ENCODE measurements at regions not wholly inside any gene's neighbourhood (a gene's known extent, or its start where the extent isn't known, plus 50 kb on each side); places are given as distances from the start of the nearest gene placed in this dataset.
"Not testable (repeated sequence)": the region's sequence is repeated elsewhere in the genome, so short reads cannot be mapped to it uniquely, and the experiment has no call there.

DNA sequence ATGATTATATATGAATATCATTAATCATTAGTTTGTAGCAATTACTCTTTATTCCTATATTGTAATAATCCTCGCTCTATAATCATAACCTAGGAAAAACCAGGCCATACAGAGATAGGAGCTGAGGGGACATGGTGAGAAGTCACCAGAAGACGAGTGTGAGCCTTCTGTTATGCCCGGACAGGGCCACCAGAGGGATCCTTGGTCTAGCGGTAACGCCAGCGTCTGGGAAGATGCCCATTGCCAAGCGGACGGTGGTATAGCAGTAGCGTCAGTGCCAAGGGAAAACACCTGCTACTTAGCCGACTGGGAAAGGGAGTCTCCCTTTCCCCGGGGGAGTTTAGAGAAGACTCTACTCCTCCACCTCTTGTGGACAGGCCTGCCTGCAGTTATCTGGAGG is 1347.6 kb downstream of the GATA3 start:
- H3K27ac ChIP-seq; H3K4me1 ChIP-seq; H3K36me3 ChIP-seq; H3K27me3 ChIP-seq; H3K9me3 ChIP-seq (replicated peaks); H3K4me3 ChIP-seq: not testable (repeated sequence)
- peak in 1 of 2 experiments; percentile 9 for DNase-seq

DNA sequence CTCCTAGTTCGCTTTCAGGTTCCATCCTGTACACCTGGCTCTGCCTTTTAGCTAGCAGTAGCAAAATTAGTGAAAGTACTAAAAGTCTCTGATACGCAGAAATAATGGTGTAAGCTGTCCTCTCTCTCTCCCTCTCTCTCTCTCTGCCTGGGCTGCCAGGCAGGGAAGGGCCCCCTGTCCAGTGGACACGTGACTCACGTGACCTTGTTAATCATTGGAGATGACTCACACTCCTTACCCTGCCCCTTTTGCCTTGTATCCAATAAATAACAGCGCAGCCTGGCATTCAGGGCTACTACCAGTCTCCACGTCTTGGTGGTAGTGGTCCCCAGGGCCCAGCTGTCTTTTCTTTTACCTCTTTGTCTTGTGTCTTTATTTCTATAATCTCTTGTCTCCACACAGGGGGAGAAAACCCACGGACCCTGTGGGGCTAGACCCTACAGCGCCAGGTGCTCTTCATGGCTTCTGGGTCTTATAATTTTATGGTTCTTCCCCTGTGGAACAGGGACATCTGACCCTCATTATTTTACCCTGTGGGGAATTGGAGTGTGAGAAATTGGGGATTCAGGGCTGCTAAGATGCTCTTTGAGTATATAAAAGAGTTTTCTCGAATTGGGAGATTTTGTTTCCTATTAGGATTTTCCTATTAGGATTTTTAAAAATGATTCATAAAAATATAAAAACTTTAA is 1348.2 kb downstream of the GATA3 start:
- H3K4me3 ChIP-seq; H3K9me3 ChIP-seq (replicated peaks); H3K36me3 ChIP-seq; H3K27me3 ChIP-seq; H3K4me1 ChIP-seq; H3K27ac ChIP-seq: not testable (repeated sequence)
- DNase-seq = peak in 1 of 2 experiments; percentile 3

DNA sequence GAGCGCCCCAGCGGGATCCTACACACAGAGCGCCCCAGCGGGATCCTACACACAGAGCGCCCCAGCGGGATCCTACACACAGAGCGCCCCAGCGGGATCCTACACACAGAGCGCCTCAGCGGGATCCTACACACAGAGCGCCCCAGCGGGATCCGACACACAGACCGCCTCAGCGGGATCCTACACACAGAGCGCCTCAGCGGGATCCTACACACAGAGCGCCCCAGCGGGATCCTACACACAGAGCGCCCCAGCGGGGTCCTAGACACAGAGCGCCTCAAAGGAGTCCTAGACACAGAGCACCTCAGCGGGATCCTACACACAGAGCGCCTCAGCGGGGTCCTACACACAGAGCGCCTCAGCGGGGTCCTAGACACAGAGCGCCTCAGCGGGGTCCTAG is 1352.7 kb downstream of the GATA3 start:
- DNase-seq; H3K27me3 ChIP-seq; H3K36me3 ChIP-seq; H3K4me3 ChIP-seq; H3K4me1 ChIP-seq; H3K27ac ChIP-seq; H3K9me3 ChIP-seq (replicated peaks): not testable (repeated sequence)

DNA sequence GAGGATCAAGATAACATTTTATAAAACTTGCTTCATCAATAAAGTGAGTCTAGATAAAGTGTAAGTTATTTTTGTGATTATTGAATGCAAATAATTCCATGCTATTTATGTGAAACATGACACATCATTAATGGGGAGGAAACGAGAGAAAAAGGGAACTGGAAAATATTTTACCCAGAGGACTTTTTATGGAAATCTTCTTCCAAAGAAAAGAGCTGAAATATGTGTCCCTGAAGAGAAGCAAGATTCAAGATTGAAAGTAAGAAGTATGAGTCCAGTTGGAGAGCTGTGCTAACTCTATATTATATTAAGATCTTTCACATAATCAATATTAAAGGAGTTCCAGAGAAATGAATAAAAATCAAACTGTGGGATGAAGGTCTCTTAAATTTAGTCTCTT is 1361.8 kb downstream of the GATA3 start:
- no peaks in the 10 kb centered on the region for H3K36me3 ChIP-seq
- no peak overlapping the region for H3K4me3 ChIP-seq
- no peaks in the 10 kb centered on the region for H3K9me3 ChIP-seq (replicated peaks)
- H3K27ac ChIP-seq = no peak overlapping the region
- DNase-seq = no peak
- no peaks in the 10 kb centered on the region for H3K4me1 ChIP-seq
- no peaks in the 10 kb centered on the region for H3K27me3 ChIP-seq

DNA sequence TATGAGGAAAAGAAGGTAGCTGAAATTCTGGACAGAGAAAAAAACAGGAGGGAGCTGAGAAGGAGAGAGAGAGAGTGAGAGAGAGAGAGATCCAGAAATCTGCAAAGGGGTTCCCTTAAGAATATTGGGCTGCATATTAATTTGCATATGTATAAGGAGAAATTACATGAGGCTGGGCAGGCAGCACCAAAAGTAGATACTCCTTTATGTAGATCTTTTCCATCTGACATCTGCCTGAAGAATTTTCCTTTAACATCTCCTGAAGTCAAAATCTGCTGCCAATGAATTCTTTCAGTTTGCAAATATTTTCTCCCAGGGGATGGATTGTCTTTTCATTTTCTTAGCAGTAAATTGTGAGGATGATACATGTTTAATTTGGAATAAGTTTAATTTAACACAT is 1365.3 kb downstream of the GATA3 start:
- H3K9me3 ChIP-seq (replicated peaks) = no peaks in the 10 kb centered on the region
- H3K36me3 ChIP-seq = no peaks in the 10 kb centered on the region
- no peak overlapping the region for H3K4me3 ChIP-seq
- no peaks in the 10 kb centered on the region for H3K27me3 ChIP-seq
- H3K4me1 ChIP-seq = no peaks in the 10 kb centered on the region
- no peak overlapping the region for H3K27ac ChIP-seq
- no peak for DNase-seq

DNA sequence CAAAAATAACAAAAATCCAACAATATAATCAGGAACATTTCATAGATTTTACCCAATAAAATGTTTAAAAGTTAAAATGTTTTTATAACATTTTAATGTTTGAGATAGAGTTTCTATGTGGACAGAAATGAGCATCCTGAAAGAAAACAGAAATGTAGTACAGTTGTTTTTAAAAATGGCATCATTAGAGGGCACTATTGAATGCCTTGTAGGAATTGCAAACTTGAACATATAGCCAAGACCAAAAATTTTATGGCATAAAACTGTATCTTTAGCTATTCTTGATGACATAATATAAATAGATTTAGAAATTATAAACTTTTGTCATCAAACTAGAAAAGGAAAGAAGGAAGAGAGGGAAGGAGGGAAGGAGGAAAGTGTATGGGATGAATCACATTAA is 1372.7 kb downstream of the GATA3 start:
- no peaks in the 10 kb centered on the region for H3K36me3 ChIP-seq
- H3K27me3 ChIP-seq = no peaks in the 10 kb centered on the region

DNA sequence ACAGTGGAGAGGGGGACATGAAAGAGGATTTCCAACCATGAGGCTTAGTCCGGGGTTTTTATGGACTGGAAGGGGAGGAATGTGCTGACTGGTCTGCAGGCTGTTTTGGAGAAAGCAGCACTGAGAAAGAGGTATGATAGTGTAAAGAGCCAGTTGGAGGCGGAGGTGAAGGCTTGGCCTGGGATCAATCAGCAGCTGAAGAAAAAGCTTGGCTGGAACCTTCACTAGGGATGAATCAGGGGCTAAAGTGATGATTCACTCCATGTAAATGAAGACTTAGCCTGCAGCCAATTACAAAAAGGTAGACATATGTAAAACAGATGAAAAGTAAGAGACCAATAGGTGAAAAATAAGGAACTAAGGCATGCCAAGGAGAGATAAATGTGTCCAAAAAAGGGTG is 1382.6 kb downstream of the GATA3 start:
- no peak overlapping the region for H3K27ac ChIP-seq
- no peaks in the 10 kb centered on the region for H3K4me1 ChIP-seq
- H3K9me3 ChIP-seq (replicated peaks) = no peaks in the 10 kb centered on the region
- DNase-seq = no peak
- no peaks in the 10 kb centered on the region for H3K27me3 ChIP-seq
- no peak overlapping the region for H3K4me3 ChIP-seq
- no peaks in the 10 kb centered on the region for H3K36me3 ChIP-seq

More for the DNA sequence above, 1372.7 kb downstream of the GATA3 start:
- DNase-seq = no peak
- H3K4me3 ChIP-seq = no peak overlapping the region
- H3K4me1 ChIP-seq = no peaks in the 10 kb centered on the region
- no peak overlapping the region for H3K27ac ChIP-seq
- no peaks in the 10 kb centered on the region for H3K9me3 ChIP-seq (replicated peaks)

DNA sequence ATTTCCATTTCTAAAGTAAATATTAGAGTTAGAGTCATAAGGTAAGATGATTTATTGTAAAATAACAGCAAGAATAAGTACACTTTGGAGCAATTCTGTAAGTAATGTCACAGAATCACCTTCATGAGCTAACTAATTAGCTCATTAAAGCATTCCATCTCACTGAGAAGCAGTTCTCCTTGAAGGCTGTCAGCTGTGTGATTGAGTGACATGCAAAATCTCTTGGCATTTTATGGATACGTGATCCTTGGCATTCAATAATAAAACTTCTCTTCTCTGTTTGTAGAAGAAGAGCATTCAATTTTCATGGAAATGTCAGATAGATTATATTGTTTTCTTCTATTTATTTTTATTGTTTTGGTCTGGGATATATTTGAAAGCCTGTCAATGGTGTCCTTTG is 1389.3 kb downstream of the GATA3 start:
- Histone ChIP-seq H3K4me1 (no peaks in the 10 kb centered on the region), H3K4me3 (no peak overlapping the region), H3K36me3 (no peaks in the 10 kb centered on the region), H3K27me3 (no peaks in the 10 kb centered on the region), H3K27ac (no peak overlapping the region), H3K9me3 (replicated peaks) (no peaks in the 10 kb centered on the region)
- no peak for DNase-seq

DNA sequence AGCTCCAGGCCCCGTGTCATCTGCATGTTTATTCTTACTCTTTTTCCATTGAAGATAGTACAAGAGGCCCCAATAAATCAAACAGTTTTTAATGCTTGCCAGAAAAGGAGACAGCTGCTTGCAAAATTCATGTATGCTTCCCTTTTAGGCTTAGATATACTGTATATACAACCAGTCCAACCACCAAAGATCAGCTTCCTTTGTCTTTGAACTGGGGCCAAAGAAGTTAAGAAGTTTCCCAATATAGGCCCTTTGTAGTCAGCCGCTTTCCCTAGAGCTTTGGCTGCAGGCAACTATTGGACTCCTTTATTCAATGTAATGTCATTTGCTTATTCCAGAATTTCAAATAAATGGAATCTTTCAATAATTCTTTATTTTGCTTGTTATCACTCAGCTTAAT is 1395.0 kb downstream of the GATA3 start:
- H3K9me3 ChIP-seq (replicated peaks) = no peaks in the 10 kb centered on the region
- H3K27me3 ChIP-seq = no peaks in the 10 kb centered on the region
- H3K4me3 ChIP-seq = no peak overlapping the region
- H3K36me3 ChIP-seq = no peaks in the 10 kb centered on the region
- peak in 1 of 2 experiments; percentile 2 for DNase-seq
- no peak overlapping the region for H3K27ac ChIP-seq
- no peaks in the 10 kb centered on the region for H3K4me1 ChIP-seq

DNA sequence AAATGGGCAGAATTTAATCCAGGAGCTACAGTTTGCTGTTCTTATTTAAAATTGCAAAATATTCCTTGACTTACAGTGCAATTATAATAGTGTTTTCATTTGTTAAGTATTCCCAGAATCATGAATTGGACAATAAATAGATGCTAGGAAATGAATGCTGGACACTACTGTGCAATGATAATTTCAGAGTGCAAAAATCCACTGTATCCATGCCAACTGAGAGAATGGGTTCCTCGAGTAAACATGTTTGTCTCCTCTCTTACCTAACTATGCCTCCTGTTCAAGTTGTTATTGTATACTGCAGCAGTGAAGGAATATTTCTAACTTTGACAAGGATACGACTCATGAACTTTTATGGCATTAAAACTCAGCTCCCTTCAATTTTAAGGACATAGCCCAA is 1396.3 kb downstream of the GATA3 start:
- Histone ChIP-seq H3K4me3 (no peak overlapping the region), H3K9me3 (replicated peaks) (no peaks in the 10 kb centered on the region), H3K36me3 (no peaks in the 10 kb centered on the region), H3K27ac (no peak overlapping the region), H3K27me3 (no peaks in the 10 kb centered on the region), H3K4me1 (no peaks in the 10 kb centered on the region)
- no peak for DNase-seq

DNA sequence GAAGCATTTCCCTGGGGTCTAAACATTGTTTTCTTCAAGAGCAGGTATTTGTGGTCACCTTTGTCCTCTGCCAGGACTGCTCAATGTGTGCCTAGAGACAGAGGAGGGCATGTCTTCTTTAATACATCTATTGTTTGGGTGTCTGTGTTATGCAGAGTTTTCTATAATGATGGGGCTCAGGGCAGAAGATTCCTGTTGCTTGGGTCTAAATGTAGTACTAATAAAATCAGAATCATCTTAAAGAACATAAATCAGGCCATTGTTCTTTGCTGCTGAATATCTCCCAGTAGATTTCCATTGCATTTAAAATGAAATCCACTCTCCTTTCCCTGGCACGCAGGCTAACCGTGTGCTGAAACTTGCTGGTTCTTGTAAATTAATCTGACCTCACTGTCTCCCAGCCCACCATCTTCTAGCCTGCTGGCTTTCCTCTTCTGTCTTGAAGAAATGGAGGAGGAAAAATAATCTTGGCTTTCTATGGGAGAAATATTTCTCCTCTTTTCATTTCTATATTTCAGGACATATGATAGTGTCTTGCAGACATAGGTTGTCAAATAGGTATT is 1396.8 kb downstream of the GATA3 start:
- Histone ChIP-seq H3K27ac (no peak overlapping the region), H3K36me3 (no peaks in the 10 kb centered on the region)

DNA sequence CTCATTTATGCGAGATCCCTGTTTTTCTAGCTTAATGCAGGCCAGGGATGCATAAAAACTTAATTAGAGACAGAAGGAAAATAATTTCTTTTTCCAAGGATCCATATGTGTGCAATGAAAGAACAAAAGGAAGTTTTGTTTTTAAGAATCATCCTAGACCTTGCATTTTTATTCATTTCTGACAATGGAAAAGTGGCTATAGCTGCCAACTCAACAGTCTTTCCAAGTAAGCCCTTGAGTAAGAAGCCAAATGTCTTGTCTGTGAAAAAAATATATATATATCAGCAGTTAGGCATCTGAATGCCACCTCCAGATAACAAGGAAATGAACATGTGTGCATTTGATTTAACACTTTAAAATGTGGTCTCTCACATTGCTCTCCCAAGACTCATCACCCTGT is 1397.6 kb downstream of the GATA3 start:
- DNase-seq = no peak
- H3K4me1 ChIP-seq = no peaks in the 10 kb centered on the region
- no peaks in the 10 kb centered on the region for H3K36me3 ChIP-seq
- H3K27ac ChIP-seq = no peak overlapping the region
- H3K4me3 ChIP-seq = no peak overlapping the region
- no peaks in the 10 kb centered on the region for H3K9me3 ChIP-seq (replicated peaks)
- H3K27me3 ChIP-seq = no peaks in the 10 kb centered on the region

More for the DNA sequence above, 1396.8 kb downstream of the GATA3 start:
- H3K27me3 ChIP-seq = no peaks in the 10 kb centered on the region
- no peaks in the 10 kb centered on the region for H3K9me3 ChIP-seq (replicated peaks)
- H3K4me1 ChIP-seq = no peaks in the 10 kb centered on the region
- no peak for DNase-seq
- no peak overlapping the region for H3K4me3 ChIP-seq

DNA sequence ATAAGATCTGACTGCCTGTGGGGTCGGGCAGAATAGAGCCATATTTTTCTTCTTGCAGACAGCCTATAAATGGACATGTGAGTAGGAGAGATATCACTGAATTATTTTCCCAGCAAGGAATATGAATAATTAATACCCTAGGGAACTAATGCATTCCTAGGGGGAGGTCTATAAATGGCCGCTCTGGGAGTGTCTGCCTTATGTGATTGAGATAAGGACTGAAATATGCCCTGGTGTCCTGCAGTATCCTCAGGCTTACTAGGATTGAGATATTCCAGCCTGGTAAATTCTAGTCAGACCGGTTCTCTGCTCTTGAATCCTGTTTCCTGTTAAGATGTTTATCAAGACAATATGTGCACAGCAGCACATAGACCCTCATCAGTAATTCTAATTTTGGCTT is 1399.4 kb downstream of the GATA3 start:
- H3K4me1 ChIP-seq; H3K27ac ChIP-seq; DNase-seq; H3K36me3 ChIP-seq; H3K27me3 ChIP-seq; H3K9me3 ChIP-seq (replicated peaks); H3K4me3 ChIP-seq: not testable (repeated sequence)

DNA sequence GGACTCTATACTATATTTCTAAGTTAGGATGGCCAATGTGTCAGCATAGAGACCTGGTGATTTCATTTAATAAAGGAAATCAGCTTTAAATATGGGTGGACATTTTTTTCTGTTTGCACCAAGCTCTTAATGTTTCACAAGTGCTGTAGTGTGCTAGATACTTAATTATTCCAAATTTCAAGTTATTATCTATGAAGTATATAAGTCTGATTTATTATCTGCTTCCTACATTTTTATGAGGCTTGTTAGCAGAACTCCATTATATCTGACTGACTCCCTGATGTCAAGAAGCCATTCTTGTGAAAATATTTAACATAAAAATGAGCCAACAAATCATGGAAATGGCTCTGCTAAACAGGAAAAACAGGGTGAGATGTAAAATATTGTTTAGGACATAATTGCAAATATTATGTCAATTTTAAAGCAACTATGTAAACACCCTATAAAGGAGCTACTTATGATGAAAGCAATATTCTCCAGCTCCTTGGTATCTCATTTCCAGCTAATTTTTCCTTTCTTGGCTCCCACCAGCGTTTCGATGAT is 1415.2 kb downstream of the GATA3 start:
- Histone ChIP-seq H3K27me3 (no peaks in the 10 kb centered on the region), H3K9me3 (replicated peaks) (no peaks in the 10 kb centered on the region), H3K27ac (no peak overlapping the region), H3K4me1 (no peaks in the 10 kb centered on the region), H3K4me3 (no peak overlapping the region), H3K36me3 (no peaks in the 10 kb centered on the region)
- no peak for DNase-seq

DNA sequence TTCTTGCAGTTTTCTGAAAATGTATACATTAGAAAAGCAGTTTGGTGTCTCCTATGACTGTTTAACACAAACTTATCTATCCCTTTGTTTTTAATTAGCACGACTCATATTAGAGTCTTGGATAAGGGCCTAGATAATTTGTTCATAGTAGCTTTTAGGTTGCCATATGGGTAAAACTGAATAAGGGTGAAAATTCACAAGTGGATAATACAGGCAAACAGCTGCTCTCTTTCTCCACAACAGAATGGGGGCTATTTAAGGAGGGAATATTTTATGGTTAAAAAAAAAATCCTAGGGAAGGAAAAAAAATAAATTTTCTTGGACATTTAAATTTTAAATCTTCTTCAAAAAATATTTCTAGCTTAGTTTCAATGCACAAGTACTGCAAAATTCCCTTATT is 1416.1 kb downstream of the GATA3 start:
- Histone ChIP-seq H3K9me3 (replicated peaks) (no peaks in the 10 kb centered on the region), H3K27me3 (no peaks in the 10 kb centered on the region), H3K4me3 (no peak overlapping the region), H3K27ac (no peak overlapping the region), H3K36me3 (no peaks in the 10 kb centered on the region), H3K4me1 (no peaks in the 10 kb centered on the region)
- DNase-seq = no peak

DNA sequence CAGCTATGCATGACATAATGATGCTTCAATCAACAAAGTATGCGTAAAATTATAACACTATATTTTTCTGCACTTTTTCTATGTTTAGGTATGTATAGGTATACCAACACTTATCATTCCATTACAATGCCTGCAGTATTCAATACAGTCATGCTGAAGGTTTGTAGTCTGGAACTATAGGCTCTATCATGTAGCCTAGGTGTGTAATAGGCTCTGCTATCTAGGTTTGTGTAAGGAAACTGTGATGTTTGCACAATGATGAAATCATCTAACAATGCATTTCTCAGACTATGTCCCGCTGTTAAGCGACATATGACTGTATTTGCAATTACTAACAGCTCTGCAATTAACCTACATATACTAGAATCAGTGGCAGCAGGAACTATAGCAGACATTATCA is 1447.5 kb downstream of the GATA3 start:
- no peaks in the 10 kb centered on the region for H3K4me1 ChIP-seq
- no peaks in the 10 kb centered on the region for H3K9me3 ChIP-seq (replicated peaks)
- no peak overlapping the region for H3K27ac ChIP-seq
- H3K27me3 ChIP-seq = no peaks in the 10 kb centered on the region
- DNase-seq = no peak
- H3K36me3 ChIP-seq = no peaks in the 10 kb centered on the region
- H3K4me3 ChIP-seq = no peak overlapping the region

Data from SJCRH30 (cell line).